PC-9 (cell line): ENCODE measurements at regions not wholly inside any gene's neighbourhood (a gene's known extent, or its start where the extent isn't known, plus 50 kb on each side); places are given as distances from the start of the nearest gene placed in this dataset.

Experiments used
- BruUV-seq: library from RNA; stranded (reverse); fragments of 400-500 nt; replicated peaks from 2 replicates; lab custom pipeline; 2021; lab: Mats Ljungman, UMichigan
- CTCF ChIA-PET: fragments of 300-600 bp; sonication (Branson Sonifier 250); formaldehyde crosslinking; loops from one replicate; lab custom pipeline; 2022; ENCODE audit warnings: antibody characterized with exemption; lab: Charles Lee
- POLR2A ChIA-PET: fragments of 300-600 bp; sonication (Branson Sonifier 250); formaldehyde crosslinking; loops from one replicate; lab custom pipeline; 2022; ENCODE audit warnings: antibody characterized with exemption; ENCODE audit not compliant: unreplicated experiment; lab: Charles Lee
- DNase-seq, 2 experiments: peaks; one replicate each; pipeline versions ENCODE4 v3.0.0 to v3.0.0-alpha.2; 2015 to 2022; ENCODE audit warnings: mixed read lengths in 1 of 2
- H2AFZ ChIP-seq: fragments of 200-600 bp; sonication (generic); 2 replicates; pipeline ENCODE4 v1.8.1; 2017; ENCODE audit warnings: antibody characterized with exemption
- H3F3A ChIP-seq: fragments of 200-600 bp; sonication (generic); 2 replicates; pipeline ENCODE4 v1.8.1; 2017; ENCODE audit warnings: antibody characterized with exemption, mild to moderate bottlenecking, low read depth; ENCODE audit not compliant: insufficient read depth
- H3K27ac ChIP-seq: fragments of 200-600 bp; sonication (generic); 2 replicates; pipeline ENCODE4 v1.6.1; 2016; ENCODE audit warnings: mixed run types
- H3K27me3 ChIP-seq: fragments of 200-600 bp; sonication (generic); 2 replicates; pipeline ENCODE4 v1.6.1; 2016; ENCODE audit warnings: low read depth, mixed run types; ENCODE audit not compliant: insufficient read depth
- H3K36me3 ChIP-seq: fragments of 200-600 bp; sonication (generic); 2 replicates; pipeline ENCODE4 v1.6.1; 2016; ENCODE audit warnings: low read depth, mixed run types
- H3K4me1 ChIP-seq: fragments of 200-600 bp; sonication (generic); replicated peaks from 2 replicates; pipeline ENCODE4 v1.6.1; 2016; ENCODE audit warnings: mixed run types; ENCODE audit not compliant: insufficient read depth
- H3K4me2 ChIP-seq: fragments of 200-600 bp; sonication (generic); 2 replicates; pipeline ENCODE4 v1.6.1; 2017; ENCODE audit warnings: mixed run types
- H3K4me3 ChIP-seq: fragments of 200-600 bp; sonication (generic); 2 replicates; pipeline ENCODE4 v1.6.1; 2016; ENCODE audit warnings: mixed run types
- H3K79me2 ChIP-seq: fragments of 200-600 bp; sonication (generic); 2 replicates; pipeline ENCODE4 v1.6.1; 2017; ENCODE audit warnings: low read depth, mixed run types
- H3K9me2 ChIP-seq: fragments of 200-600 bp; sonication (generic); 2 replicates; pipeline ENCODE4 v1.8.1; 2017; ENCODE audit warnings: mild to moderate bottlenecking; ENCODE audit not compliant: insufficient read depth
- H3K9me3 ChIP-seq: fragments of 200-600 bp; sonication (generic); 2 replicates; pipeline ENCODE4 v1.8.1; 2016; ENCODE audit warnings: low read depth; ENCODE audit not compliant: insufficient read depth
- H4K20me1 ChIP-seq: fragments of 200-600 bp; sonication (generic); 2 replicates; pipeline ENCODE4 v1.8.1; 2017; ENCODE audit not compliant: insufficient read depth
- EZH2 ChIP-seq: fragments of 200-600 bp; sonication (generic); IDR thresholded peaks from 2 replicates; pipeline ENCODE4 v1.8.0; 2017; ENCODE audit warnings: antibody characterized with exemption, low read depth
- intact Hi-C: fragments of 100-400 bp; cut with micrococcal nuclease; formaldehyde crosslinking; loops from one replicate; pipeline ENCODE4 v1.10.0; 2022; ENCODE audit not compliant: unreplicated experiment
- TF ChIP-seq, protein P1 (sequence below): fragments of 200-600 bp; sonication (generic); conservative IDR thresholded peaks from 2 replicates; pipeline ENCODE4 v1.6.1; 2017; ENCODE audit warnings: mixed run types, antibody characterized with exemption, mild to moderate bottlenecking, moderate library complexity

DNA sequence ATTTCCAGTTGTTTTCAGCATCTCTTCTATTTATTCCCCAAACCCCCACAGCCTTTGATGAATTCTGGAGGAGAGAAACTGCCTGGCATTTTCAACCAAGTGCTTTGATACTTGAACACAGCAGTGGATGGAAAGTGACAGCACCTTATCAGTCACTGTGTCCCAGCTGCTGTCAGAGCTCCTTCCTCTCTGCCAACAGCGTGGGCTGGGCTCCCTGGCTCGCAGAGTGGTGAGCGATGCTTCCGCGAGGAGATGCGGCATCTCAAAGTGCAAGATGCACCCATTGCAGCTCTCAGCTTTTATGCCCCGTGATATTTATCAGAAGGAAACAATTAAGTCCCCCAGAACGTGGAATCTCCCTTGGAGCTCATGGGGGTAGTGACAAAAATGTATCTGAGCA, 72.6 kb upstream of the TCL1A start:
- no peak for DNase-seq
- H4K20me1 ChIP-seq, result no peaks in the 10 kb centered on the region
- H3K9me2 ChIP-seq, result no peaks in the 10 kb centered on the region
- H3K27me3 ChIP-seq, result no peaks in the 10 kb centered on the region
- no peaks in the 10 kb centered on the region for H3K4me1 ChIP-seq
- no peaks in the 10 kb centered on the region for H3K36me3 ChIP-seq
- H3K79me2 ChIP-seq, result no peaks in the 10 kb centered on the region
- no peak for TF ChIP-seq EZH2
- TF ChIP-seq, protein P1, sequence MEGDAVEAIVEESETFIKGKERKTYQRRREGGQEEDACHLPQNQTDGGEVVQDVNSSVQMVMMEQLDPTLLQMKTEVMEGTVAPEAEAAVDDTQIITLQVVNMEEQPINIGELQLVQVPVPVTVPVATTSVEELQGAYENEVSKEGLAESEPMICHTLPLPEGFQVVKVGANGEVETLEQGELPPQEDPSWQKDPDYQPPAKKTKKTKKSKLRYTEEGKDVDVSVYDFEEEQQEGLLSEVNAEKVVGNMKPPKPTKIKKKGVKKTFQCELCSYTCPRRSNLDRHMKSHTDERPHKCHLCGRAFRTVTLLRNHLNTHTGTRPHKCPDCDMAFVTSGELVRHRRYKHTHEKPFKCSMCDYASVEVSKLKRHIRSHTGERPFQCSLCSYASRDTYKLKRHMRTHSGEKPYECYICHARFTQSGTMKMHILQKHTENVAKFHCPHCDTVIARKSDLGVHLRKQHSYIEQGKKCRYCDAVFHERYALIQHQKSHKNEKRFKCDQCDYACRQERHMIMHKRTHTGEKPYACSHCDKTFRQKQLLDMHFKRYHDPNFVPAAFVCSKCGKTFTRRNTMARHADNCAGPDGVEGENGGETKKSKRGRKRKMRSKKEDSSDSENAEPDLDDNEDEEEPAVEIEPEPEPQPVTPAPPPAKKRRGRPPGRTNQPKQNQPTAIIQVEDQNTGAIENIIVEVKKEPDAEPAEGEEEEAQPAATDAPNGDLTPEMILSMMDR, result no peak
- BruUV-seq, result no TSS peak
- no peaks in the 10 kb centered on the region for H3K9me3 ChIP-seq
- ChIA-PET POLR2A (no interaction called here), CTCF (no interaction called here)
- intact Hi-C loops, result no loop called here
- no peaks in the 10 kb centered on the region for H3F3A ChIP-seq
- no peak overlapping the region for H2AFZ ChIP-seq
- H3K4me2 ChIP-seq, result no peak overlapping the region
- no peak overlapping the region for H3K4me3 ChIP-seq
- H3K27ac ChIP-seq, result no peak overlapping the region

DNA sequence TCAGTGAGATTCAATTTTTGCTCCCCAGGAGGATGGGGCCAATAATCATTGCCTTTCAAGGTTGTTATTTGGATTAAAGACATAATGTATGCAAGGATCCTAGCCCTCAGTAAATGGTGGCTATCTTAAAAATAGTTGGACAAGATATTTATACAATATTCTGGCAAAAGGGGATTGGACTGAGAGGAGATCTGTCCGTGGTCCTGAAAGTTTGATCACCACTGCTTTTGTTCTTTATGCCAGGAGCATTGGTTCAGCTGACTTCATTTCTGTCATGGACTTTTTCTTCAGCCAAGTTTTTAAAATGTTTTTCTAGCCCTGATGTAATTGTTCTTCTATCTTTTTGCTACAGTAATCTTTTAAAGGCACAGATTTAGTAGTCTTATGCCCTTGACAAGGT, 70.2 kb upstream of the TCL1A start:
- H3K27me3 ChIP-seq, result no peaks in the 10 kb centered on the region
- intact Hi-C loops, result no loop called here
- H3F3A ChIP-seq, result no peaks in the 10 kb centered on the region
- ChIA-PET POLR2A (no interaction called here), CTCF (no interaction called here)
- H2AFZ ChIP-seq, result no peak overlapping the region
- H3K27ac ChIP-seq, result no peak overlapping the region
- H3K4me3 ChIP-seq, result no peak overlapping the region
- H3K4me2 ChIP-seq, result no peak overlapping the region
- no peaks in the 10 kb centered on the region for H4K20me1 ChIP-seq
- no peak for DNase-seq
- no peaks in the 10 kb centered on the region for H3K4me1 ChIP-seq
- no TSS peak for BruUV-seq
- H3K9me3 ChIP-seq, result no peaks in the 10 kb centered on the region
- H3K79me2 ChIP-seq, result no peaks in the 10 kb centered on the region
- TF ChIP-seq, protein P1, result no peak
- TF ChIP-seq EZH2, result no peak
- no peaks in the 10 kb centered on the region for H3K36me3 ChIP-seq
- H3K9me2 ChIP-seq, result no peaks in the 10 kb centered on the region

DNA sequence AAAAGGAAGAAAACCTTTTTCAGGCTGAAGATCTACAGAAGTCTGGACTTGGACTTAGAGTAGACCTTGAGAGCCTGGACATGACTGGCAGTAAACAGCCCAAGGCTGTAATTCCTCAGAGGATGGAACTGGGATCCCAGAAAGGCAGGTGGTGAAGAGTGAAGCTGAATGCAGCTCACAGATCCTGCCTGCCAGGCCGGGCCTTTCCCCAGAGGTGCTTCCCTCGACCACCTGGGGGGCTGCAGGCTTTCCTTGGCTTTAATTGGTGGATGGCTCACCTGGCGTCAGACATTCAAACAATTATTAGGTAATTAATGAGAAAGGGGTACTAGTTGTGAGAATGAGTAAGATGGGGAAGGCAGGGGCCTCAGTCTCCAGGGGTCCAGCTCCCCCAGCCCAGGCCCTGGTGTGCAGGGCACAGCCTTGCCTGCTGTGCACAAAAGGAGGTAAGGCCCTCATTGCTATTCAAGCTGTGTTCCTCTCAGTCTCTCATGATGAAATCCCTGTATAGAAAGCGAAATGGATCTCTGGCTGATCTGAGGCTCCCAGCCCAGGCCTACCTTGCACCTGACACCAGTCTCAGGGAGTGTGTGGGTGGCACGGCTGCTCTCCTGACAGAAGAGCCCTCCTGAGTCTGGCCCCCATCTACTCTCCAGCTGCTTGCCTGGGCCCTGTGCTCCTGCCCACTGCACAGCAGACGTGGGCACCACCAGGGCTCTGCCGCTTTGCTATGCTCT, 63.0 kb upstream of the TCL1A start:
- H3K36me3 ChIP-seq, result no peaks in the 10 kb centered on the region
- H2AFZ ChIP-seq, result no peak overlapping the region
- DNase-seq, result no peak
- H3K9me3 ChIP-seq, result no peaks in the 10 kb centered on the region
- no peaks in the 10 kb centered on the region for H3K4me1 ChIP-seq
- no peaks in the 10 kb centered on the region for H3K9me2 ChIP-seq
- H3K4me2 ChIP-seq, result no peak overlapping the region
- no peaks in the 10 kb centered on the region for H3K79me2 ChIP-seq
- ChIA-PET CTCF (no interaction called here), POLR2A (no interaction called here)
- no peak overlapping the region for H3K27ac ChIP-seq
- no peak for TF ChIP-seq EZH2
- TF ChIP-seq, protein P1, result no peak
- H3K27me3 ChIP-seq, result peaks cover 11% of the 10 kb centered on the region; the same call in 1 of the 2 replicates
- no peaks in the 10 kb centered on the region for H3F3A ChIP-seq
- intact Hi-C loops, result no loop called here
- BruUV-seq, result no TSS peak
- no peak overlapping the region for H3K4me3 ChIP-seq
- no peaks in the 10 kb centered on the region for H4K20me1 ChIP-seq
